ENCODE measurements at regions not wholly inside any gene's neighbourhood (a gene's known extent, or its start where the extent isn't known, plus 50 kb on each side); places are given as distances from the start of the nearest gene placed in this dataset.

- no peak for TF ChIP-seq EZH2 (IDR thresholded peaks at IDR 0.05; ENCODE audit: low read depth)
- TF ChIP-seq, protein P1, sequence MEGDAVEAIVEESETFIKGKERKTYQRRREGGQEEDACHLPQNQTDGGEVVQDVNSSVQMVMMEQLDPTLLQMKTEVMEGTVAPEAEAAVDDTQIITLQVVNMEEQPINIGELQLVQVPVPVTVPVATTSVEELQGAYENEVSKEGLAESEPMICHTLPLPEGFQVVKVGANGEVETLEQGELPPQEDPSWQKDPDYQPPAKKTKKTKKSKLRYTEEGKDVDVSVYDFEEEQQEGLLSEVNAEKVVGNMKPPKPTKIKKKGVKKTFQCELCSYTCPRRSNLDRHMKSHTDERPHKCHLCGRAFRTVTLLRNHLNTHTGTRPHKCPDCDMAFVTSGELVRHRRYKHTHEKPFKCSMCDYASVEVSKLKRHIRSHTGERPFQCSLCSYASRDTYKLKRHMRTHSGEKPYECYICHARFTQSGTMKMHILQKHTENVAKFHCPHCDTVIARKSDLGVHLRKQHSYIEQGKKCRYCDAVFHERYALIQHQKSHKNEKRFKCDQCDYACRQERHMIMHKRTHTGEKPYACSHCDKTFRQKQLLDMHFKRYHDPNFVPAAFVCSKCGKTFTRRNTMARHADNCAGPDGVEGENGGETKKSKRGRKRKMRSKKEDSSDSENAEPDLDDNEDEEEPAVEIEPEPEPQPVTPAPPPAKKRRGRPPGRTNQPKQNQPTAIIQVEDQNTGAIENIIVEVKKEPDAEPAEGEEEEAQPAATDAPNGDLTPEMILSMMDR (conservative IDR thresholded peaks at IDR 0.05): no peak
Observed at GRCh38 chr15:26103002-26103404, 239.9 kb upstream of the ATP10A start.

Measured in PC-9 (cell line).